ENCODE measurements at regions not wholly inside any gene's neighbourhood (a gene's known extent, or its start where the extent isn't known, plus 50 kb on each side); places are given as distances from the start of the nearest gene placed in this dataset.

DNA sequence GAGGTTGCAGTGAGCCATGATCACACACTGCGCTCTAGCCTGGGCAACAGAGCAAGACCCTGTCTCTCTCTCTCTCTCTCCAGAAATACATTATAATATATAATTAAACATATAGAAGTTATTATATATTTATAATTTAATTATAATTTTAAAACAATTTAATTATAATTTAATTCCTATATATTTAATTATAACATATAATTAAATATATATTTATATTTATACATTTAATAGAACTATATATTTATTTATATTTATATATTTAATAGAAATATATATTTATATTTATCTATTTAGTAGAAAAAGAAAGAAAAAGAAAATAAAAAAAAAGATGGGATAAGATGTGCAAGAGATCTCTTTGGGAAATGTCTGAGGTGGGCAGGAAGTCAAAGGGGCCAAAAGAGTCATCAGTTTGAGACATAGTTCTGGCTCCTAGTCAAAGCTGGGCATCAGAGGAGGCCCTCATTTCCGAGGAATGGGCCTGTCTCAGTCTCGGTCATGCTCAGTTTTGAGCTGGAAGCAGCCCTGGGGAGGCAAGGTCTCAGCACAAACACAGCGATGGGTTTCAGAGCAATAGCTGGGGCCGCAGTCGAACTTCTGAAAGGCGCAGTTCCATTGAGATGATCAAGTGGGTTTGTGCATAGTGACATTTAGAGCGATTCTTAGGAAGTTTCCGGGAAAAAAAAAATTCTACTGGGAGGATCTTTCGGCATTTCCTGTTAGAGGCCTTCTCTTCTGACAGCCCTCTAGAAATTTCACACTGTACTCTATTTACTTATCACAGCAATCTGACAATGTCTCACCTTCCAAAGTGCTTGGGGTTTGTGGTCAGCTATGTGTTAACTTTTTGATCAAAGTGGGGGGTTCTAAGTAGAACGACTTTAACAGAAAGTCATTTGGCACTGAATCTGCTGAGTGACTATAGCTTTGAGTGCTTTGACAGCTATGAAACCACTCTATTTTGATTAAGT lies 58.7 kb upstream of the GZMB start:
- TF ChIP-seq, protein P1, sequence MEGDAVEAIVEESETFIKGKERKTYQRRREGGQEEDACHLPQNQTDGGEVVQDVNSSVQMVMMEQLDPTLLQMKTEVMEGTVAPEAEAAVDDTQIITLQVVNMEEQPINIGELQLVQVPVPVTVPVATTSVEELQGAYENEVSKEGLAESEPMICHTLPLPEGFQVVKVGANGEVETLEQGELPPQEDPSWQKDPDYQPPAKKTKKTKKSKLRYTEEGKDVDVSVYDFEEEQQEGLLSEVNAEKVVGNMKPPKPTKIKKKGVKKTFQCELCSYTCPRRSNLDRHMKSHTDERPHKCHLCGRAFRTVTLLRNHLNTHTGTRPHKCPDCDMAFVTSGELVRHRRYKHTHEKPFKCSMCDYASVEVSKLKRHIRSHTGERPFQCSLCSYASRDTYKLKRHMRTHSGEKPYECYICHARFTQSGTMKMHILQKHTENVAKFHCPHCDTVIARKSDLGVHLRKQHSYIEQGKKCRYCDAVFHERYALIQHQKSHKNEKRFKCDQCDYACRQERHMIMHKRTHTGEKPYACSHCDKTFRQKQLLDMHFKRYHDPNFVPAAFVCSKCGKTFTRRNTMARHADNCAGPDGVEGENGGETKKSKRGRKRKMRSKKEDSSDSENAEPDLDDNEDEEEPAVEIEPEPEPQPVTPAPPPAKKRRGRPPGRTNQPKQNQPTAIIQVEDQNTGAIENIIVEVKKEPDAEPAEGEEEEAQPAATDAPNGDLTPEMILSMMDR (conservative IDR thresholded peaks at IDR 0.05; ENCODE audit: low read length), result no peak
- no peak for TF ChIP-seq EZH2phosphoT487 (IDR thresholded peaks at IDR 0.05; ENCODE audit: borderline replicate concordance, low read depth, low read length)
